NOMO-1 (cell line): ENCODE measurements at regions not wholly inside any gene's neighbourhood (a gene's known extent, or its start where the extent isn't known, plus 50 kb on each side); places are given as distances from the start of the nearest gene placed in this dataset.
"Not testable (repeated sequence)": the region's sequence is repeated elsewhere in the genome, so short reads cannot be mapped to it uniquely, and the experiment has no call there.

Source experiments
- DNase-seq, 2 experiments: peaks; one replicate each; lab custom pipeline; 2025; ENCODE audit not compliant: unreplicated experiment in 2 of 2; lab: John Stamatoyannopoulos, UW

DNA sequence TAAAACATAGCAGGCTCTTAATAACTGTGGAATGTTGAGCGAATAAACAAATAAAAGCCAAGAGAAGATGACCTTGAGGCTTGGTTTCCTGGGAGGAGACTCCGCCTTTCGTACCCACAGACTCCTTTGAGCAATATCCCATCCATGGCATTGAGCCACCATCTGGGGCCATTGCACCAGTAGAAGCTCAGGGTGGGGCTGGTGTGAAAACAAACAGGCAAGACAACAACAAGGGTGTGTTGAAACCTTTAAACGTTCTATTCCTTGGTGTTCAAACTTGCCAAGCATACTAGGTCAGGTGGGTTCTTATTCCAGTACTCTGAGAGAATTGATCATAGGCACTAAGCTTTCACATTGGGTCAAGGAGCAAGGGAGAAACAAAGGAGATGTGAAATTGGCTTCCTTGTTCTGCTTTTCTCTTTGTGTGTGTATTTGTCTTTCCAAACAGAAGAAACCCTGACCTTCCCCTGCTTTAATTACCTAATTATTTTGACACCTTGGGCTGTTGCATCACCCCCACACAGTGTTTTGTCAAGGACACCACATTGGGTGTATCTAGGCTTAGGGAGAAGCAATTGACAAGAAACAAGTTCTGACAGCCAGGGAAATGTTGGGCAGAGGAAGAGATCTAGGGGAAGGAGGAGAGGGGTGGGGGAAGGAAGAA lies 105.1 kb upstream of the BCL6 start:
- DNase-seq, result peak; percentile 83 to 97

GRCh38 chr3:187852842-187853730 lies 107.8 kb upstream of the BCL6 start:
- no peak for DNase-seq

GRCh38 chr3:187855131-187855530 lies 109.9 kb upstream of the BCL6 start:
- DNase-seq, result no peak

GRCh38 chr3:187856555-187856954 lies 111.3 kb upstream of the BCL6 start:
- DNase-seq, result no peak

DNA sequence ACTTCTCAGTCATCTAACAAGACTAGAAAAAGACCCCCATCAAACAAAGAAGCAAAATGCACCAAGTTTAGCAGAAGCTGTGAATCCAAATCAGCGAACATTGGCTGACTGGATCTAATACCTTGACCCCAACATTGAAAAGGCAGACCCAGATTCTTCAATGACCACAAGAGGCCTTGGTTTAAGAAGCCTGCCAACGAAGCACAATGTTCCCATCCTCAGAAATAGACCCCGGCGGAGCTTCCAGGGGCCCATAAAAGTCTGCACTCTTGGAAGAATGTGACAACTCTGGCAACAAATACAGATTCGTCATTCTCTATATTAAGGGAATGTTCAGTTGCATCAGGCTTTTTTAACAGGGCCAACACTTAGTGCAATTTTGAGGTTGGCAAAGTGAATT lies 112.8 kb upstream of the BCL6 start:
- DNase-seq, result no peak

DNA sequence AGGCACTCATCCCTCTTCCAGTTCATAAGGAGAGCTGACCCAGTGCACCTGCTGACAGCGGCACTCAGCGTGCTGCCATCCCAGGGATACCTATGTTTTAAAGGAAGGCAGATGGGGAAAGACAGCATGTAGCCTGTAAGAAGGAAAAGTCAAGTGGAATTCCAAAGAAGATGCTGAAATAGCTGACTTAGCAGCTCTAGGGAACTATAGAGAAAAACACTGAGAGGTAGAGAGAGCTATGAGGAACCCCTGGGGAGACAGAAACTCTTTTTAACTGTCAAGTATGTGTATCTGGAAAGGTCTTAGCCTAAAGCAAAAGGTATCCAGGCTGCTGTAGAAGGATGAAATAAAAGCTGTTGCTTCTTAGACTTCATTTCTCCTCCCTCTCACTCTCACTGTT lies 113.4 kb upstream of the BCL6 start:
- DNase-seq, result no peak

GRCh38 chr3:187862701-187863277 lies 117.5 kb upstream of the BCL6 start:
- DNase-seq, result not testable (repeated sequence)

DNA sequence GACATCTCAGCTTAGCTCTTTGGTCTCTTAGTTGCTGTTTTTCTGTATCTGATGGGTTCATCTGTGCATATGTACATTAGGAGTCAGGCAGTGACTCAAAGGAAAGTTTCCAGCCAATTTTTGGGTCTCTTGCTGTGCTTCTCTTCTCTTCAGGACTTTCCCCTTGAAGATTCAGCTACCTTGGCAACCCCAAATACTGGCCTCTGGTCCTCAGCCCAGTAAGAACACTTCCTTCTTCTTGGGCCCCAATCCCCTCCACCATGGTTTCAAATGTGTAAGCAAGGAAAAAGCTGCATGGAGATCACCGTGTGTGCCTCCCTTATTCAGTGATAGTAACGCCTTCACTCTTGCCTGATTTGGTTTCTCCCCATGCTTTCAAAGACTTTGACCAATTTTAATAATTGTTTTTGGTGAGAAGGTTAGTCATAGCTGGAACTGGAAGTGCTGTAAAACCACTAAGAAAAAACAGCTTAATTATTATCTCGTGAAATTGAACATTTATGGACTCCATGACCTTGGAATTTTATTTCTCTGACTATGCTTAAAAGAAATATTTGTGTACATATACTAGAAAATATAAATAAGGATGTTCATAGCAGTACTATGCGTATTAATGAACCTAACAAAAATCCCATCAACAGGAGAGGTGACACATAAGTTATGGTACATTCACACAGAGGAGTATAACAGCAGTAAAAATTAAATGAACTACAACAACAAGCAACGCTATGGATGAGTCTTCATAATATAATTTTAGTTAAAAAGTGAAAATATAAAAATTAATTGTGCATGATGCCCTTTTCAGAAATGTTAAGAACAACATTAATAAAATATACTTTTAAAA lies 125.3 kb upstream of the BCL6 start:
- no peak for DNase-seq

DNA sequence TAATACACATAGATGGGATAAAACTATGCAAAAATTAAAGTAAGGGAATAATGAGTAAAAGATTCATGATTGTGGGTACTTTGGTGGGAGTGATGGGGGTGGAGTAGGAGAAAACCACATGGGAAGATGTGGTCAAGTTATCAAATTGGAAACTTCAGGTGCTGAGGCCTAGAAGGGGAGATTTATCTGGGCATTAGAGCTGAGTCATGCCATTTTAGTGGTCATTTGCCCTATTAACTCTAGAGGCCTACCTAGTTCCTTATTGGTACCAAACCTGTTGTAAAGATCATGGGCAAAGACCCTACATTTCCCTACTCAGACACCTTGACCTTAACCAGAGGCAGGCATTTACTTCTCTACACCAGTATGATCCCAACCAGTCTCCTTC lies 125.9 kb upstream of the BCL6 start:
- no peak for DNase-seq

GRCh38 chr3:187871848-187872247 lies 126.6 kb upstream of the BCL6 start:
- no peak for DNase-seq

GRCh38 chr3:187873843-187874242 lies 128.6 kb upstream of the BCL6 start:
- DNase-seq, result no peak

DNA sequence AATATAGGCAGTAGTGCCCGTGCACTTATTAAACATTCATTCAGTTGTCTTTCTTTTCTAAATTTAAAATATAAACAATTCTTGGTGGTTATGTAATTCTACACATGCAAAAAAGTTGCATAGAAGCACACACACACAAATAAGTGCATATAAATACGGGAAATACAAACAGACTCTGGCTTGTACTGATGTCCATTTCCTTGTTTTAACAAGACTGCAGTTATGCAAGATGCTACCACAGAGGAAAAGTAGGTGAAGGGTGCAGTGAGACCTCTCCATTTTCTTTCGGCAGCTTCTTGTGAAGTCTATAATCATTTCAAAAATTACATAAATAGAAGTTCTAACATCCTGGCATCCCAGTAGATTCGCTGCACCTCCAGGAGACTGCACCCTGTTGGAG lies 130.6 kb upstream of the BCL6 start:
- peak in 1 of 2 experiments; percentile 14 for DNase-seq

GRCh38 chr3:187878772-187879518 lies 133.7 kb upstream of the BCL6 start:
- no peak for DNase-seq

GRCh38 chr3:187880441-187880840 lies 135.2 kb upstream of the BCL6 start:
- no peak for DNase-seq

GRCh38 chr3:187880851-187881250 lies 135.6 kb upstream of the BCL6 start:
- DNase-seq, result no peak

DNA sequence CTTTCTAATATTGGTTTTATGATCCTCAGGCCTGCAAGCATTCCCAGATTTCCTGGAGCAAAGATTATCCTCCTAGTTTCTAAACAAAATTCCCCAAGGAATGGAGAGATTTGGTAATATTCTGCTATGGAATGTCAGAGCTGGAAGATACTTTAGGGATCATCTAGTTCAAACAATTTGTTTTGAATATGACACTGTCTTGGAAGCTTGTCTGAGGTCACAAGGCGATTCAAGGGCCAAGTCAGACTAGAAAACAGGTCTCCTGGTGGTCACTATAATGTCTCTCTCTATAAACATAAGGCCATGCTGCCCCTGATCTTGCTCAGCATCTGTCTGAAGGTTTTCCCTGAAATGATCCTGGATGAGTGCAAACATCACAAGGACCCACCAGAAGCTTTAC lies 143.4 kb upstream of the BCL6 start:
- DNase-seq, result no peak

DNA sequence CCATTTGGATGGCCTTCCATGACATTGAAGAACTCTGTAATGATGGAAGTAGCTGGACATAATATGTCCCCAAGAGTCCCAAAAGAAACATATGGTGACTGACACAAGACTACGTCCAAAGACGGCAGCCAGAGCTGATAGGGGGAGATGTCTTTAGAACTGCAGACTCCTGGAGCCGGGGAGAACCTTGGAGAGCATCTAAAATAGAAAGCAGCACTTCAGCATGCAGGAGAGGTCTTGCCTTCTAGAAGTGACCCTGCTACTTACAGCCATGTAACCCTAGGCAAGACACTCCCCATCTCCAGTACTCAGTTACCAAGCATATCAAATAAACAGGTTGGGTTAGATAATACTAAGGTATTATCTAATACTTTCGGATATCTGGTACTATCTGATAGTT lies 143.8 kb upstream of the BCL6 start:
- DNase-seq, result no peak

DNA sequence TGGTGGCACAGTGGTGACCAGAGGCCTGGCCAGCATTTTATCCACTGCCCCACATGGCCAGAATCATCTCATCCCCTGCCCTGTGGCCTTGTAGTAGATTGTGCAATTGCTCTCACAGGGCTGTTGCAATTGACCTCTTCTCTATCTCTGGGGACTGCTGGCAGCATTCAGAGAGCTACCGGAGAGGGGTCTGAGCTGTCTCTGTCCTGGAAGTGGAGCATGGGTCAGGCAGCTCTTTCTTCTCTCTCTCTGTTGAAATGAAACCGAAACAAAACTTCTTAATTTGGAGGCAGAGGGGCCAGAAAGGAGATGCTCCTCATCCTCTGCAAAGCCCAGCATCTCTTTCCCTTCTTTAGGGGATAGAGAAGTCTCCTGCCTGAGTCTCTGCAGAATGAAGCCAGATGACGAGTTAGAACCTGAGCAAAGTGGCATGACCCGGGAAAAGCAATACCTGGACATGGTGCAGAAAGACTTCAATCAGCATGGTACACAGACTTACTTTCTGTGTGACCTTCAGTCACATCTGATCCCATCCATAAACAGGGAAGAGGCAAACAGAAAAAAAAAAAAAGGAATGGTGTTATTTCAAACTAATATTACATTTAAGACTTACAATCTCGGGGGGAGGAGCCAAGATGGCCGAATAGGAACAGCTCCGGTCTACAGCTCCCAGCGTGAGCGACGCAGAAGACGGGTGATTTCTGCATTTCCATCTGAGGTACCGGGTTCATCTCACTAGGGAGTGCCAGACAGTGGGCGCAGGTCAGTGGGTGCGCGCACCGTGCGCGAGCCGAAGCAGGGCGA lies 144.5 kb upstream of the BCL6 start:
- peak; percentile 37 to 71 for DNase-seq

DNA sequence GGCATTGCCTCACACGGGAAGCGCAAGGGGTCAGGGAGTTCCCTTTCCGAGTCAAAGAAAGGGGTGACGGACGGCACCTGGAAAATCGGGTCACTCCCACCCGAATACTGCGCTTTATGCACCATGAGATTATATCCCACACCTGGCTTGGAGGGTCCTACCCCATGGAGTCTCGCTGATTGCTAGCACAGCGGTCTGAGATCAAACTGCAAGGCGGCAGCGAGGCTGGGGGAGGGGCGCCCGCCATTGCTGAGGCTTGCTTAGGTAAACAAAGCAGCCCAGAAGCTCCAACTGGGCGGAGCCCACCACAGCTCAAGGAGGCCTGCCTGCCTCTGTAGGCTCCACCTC lies 145.1 kb upstream of the BCL6 start:
- not testable (repeated sequence) for DNase-seq

DNA sequence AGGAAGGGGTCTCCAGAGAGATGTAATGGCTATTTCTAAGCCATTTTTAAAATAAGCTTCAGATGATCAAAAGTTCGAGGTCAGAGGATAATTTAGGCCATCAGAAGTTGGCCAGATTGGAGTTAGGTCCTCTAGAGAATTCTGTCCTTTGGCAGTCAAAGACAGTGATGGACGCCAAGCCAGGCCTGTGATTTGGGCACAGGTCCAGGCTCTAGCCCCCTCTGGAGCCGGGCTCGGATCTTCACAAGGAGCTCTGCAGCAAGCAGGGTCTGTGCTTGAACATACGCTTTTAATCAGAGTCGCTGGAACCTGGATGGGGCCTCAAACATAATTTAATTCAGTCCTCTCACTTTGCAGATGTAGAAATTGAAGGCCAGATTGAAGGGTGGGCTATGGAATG lies 151.4 kb upstream of the BCL6 start:
- no peak for DNase-seq
